HG03064 (cell line): ENCODE measurements at regions not wholly inside any gene's neighbourhood (a gene's known extent, or its start where the extent isn't known, plus 50 kb on each side); places are given as distances from the start of the nearest gene placed in this dataset.
"Not testable (repeated sequence)": the region's sequence is repeated elsewhere in the genome, so short reads cannot be mapped to it uniquely, and the experiment has no call there.

Experiments
- ATAC-seq: cut with Tn5 transposase; IDR thresholded peaks from one replicate; pipeline ENCODE4 v1.9.1; 2021; ENCODE audit warnings: low read depth; ENCODE audit not compliant: unreplicated experiment

- no peak for ATAC-seq
These were observed 57.6 kb downstream of the PTTG1 start for GRCh38 chr5:160479220-160479619.

DNA sequence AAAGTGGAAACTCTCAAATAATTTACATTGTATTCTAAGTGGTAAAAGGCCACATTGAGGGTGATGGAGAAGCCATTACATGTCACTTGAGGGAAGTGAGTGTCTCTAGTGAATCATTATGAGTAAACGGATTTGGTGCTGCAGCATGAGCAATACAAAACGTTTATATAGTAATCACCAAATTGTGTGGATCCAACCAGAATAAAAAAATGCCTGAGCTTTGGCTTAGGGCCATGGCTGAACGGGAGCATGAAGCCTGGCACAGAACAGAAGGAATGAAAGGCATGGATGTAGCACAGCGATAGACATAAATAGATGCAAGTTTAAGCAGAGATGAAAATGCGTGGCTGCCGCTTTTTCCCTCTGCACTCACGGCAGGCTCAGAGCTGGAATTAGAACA, 58.3 kb downstream of the PTTG1 start:
- ATAC-seq = no peak

DNA sequence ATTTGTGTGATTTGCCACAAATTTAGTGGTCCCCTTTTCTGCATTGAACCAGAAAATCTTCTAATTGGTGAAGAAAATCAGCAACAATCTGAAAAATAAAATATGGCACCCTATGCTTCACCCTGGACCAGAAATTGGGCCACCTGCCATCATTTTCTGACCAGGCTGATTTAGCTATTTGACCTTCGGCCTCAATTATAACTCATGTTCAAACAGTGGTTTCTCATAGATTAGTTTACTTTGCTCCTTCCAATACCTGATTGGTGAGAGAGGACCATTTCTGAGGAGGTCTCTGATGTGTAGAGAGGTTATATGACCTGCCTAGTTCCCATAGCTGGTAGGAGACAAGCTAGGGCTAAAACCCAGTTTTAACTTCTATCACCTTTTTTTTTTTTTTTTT, 59.0 kb downstream of the PTTG1 start:
- ATAC-seq = no peak

DNA sequence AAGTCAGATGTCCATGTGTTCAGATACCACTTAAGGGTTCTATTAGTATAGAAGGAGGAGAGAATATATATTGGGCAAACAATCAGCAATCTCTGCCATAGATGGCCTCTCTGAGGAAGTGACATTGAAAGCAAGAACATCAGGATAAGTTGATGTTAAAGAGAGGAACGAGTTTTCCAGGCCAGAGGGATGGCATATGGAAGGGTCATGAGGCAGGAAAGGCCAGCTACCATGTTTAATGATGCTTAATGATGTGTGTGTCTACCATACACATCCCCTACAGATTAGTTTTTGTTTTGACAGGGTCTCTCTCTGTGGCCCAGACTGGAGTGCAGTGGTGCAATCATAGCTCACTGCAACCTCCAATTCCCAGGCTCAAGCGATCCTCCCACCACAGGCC, 63.0 kb downstream of the PTTG1 start:
- no peak for ATAC-seq

DNA sequence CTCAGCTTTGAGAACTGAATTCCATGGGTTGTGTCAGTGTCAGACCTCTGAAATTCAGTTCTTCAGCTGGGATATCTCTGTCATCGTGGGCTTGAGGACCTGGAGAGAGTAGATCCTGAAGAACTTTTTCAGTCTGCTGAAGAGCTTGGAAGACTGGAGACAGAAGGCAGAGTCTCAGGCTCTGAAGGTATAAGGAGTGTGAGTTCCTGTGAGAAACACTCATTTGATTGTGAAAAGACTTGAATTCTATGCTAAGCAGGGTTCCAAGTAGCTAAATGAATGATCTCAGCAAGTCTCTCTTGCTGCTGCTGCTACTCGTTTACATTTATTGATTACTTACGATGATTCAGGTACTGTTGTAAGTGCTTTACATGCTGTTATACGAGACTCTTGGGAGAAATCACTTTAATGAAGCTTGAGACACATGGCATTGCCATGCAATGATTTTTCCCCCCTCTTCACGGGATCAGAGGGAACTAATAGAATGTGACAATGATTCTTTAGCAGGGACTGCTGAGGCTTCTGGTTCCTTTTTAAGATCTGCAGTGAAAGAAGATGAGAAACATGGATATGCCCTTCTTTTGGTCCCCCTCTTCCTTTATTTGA, 63.8 kb downstream of the PTTG1 start:
- no peak for ATAC-seq

DNA sequence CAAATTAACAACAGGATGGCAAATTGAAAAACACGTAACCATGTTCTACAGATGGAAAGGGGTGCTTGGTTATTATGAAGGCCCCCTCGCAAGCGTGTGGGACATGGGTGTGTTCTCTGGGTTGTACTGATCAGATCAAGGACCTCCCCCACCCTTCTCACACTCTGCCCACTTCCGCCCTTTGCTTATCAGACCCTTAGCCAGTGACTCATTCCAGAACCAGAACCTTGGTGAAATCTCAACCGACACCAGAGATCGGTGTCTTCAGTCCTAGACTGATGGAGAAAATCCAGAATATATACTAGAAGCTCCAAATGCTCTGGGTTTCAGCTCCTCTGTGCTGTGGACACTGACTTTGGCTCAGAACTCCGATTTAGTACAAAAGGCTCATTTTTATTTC, 64.9 kb downstream of the PTTG1 start:
- no peak for ATAC-seq

DNA sequence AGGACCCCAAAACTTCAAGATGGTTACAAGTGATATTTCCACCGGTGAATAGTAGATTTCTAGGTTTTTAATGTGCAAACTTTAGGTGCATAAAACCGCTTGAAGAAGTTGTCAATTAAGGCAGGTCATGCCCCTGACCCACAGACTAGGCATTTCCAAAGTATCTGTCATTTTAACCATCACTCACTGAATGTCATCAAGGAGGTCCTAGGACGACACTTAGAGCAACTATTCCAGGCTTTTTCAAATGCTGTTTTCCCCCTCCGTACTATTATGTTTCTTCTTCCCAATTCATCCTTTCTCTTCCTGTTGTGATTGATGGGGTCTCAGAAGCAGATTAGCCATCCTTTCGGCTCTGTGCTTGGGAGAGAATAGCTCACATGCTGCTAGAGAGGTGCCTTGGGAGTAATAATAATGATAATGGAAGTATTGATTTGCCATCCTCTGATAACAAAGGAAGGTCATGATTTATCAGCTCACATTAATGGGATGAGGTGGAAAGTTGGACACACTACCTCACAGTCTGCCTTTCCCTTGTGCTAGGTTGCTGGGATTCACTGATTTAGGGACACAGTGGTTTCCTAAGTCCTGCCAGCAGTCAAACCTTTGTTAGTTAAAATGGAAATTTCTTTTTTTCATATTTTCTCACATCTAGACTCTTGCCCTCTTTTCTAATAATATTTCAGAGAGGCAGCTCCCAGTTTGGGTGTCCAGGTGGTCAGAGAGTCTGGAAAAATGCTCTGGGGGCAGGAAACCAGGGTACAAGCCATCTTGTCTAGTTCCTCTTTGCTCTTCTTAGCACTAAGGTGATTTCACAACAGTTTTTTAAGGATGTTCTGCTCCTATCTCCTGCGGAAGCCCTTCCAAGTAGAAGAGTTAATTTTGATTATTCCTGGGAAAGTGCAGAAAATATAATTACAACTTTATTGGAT, 67.0 kb downstream of the PTTG1 start:
- no peak for ATAC-seq

- no peak for ATAC-seq
These were observed 69.8 kb downstream of the PTTG1 start for GRCh38 chr5:160491438-160491837.

GRCh38 chr5:160492565-160492964, 70.9 kb downstream of the PTTG1 start:
- no peak for ATAC-seq

DNA sequence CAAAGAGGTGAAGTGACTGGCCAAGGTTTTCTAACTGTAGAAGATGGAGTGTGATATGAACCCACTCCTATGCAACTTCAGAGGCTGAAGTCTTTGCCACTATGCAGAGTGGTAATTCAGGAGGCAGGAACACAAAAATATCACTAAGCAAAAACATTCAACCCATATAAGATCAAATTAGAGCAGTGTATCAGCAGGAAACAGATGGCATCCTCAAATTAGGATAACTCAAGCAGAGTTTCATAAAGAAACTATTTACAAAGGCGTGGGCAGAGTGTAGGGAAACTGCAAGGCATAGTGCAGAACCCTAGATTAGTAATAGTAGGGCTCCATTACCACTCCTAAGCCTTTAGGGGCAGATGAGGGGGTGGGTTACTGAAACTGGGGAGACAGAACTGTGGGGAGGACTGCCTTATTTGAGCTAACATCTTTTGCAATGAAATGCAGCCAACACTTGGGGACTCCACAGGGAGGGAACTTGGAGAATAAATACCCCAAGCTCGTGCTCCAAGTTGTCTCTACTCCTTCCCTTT, 72.2 kb downstream of the PTTG1 start:
- ATAC-seq = no peak

DNA sequence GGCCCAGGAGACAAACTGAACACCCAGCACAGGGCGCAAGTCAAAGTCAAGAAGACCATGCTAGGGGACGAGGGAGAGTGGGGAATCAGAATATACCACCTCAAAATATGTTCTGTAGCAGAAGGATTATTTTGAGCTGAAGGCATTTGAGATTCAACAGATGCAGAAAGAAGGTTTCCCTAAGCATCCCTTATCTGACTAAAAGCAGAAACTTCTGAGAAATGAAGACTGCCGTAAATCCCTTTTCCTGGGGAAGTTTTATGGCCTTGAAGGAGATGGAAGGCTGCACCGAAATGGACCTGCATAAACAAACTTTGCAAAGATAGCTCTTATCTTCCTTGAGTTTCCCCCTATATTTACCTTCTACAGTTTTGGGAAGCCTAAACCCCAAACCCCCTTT, 72.8 kb downstream of the PTTG1 start:
- no peak for ATAC-seq

GRCh38 chr5:160496334-160496733, 74.7 kb downstream of the PTTG1 start:
- no peak for ATAC-seq

GRCh38 chr5:160496784-160497183, 75.1 kb downstream of the PTTG1 start:
- ATAC-seq = no peak

DNA sequence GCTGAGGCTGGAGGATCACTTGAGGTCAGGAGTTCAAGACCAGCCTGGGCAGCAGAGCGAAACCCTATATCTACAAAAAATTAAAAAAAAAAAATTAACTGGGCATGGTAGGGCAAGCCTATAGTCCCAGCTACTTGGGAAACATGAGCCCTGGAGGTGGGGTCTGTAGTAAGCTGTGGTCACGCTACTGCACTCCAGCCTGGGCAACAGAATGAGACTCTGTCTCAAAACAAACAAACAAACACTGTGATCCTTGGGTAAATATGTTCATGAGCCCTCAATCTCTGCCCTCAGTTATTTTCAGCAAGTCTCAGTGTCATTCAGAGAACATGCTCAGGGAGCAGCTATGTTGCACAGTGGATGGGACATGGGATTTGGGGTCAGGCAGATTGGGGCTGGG, 76.2 kb downstream of the PTTG1 start:
- no peak for ATAC-seq

DNA sequence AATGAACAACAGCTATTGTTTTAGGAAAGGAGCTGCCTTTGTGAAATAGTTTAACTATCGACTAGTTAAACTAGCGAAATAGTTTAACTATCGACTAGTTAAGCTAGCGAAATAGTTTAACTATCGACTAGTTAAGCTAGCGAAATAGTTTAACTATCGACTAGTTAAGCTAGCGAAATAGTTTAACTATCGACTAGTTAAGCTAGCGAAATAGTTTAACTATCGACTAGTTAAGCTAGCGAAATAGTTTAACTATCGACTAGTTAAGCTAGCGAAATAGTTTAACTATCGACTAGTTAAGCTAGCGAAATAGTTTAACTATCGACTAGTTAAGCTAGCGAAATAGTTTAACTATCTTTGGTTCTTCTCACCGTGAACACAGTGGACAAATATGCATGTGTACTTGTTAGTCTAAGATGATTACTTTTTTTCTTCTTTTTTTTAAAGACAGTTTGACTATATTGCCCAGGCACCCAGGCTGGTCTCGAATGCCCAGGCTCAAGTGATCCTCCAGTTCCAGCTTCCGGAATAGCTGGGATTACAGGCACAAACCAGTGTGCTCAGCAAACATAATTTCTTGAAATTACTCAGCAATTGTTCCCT, 76.9 kb downstream of the PTTG1 start:
- ATAC-seq = not testable (repeated sequence)

- no peak for ATAC-seq
These were observed 79.4 kb downstream of the PTTG1 start for GRCh38 chr5:160500786-160501779.

DNA sequence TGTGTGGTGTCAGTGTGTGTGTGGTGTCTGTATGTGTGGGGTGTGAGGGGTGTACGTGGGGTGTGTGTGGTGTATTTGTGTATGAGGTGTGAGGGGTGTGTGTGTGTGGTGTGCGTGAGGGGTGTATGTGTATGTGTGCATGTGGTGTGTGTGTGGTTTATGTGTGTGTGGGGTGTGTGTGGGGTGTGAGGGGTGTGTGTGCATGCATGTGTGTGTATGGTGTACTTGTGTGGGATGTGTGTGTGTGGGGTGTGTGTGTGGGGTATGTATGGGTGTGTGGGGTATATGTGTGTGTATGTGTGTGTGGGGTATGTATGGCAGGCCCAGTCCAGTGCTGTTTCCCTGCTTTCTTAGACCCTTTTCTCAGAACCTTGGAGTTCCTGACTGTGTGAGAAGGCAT, 83.3 kb downstream of the PTTG1 start:
- ATAC-seq = no peak

GRCh38 chr5:160506006-160507004, 84.7 kb downstream of the PTTG1 start:
- ATAC-seq = peak; percentile 76

- ATAC-seq = no peak
These were observed 85.6 kb downstream of the PTTG1 start for GRCh38 chr5:160507221-160507721.
